HT1080 (cell line): ENCODE measurements at regions not wholly inside any gene's neighbourhood (a gene's known extent, or its start where the extent isn't known, plus 50 kb on each side); places are given as distances from the start of the nearest gene placed in this dataset. TPM values are rescaled to one million over a fixed set of nuclear protein-coding genes. Genes with fewer than 3 reads are reported as not detected.

Experiments used
- small RNA-seq: library from RNA; depleted of rRNA; stranded (forward); fragments of <200 nt; gene quantifications from one replicate; pipeline ENCODE3, GENCODE V24; 2014

Small RNA genes in the stretch of these regions (small RNA-seq; reads per million reads assigned to genes)
- gene AC133561.3 (not detected), gene AC133561.4 (not detected), gene AC140658.4 (not detected)
